Midbrain (tissue), 1 donor: ENCODE measurements at regions not wholly inside any gene's neighbourhood (a gene's known extent, or its start where the extent isn't known, plus 50 kb on each side); places are given as distances from the start of the nearest gene placed in this dataset.

Source experiments
- DNase-seq: peaks from one replicate; lab custom pipeline; 2025; lab: John Stamatoyannopoulos, UW

- no peak for DNase-seq
These were observed 63.2 kb upstream of the ELN start for GRCh38 chr7:73964786-73965185.

- no peak for DNase-seq
These were observed 61.7 kb upstream of the ELN start for GRCh38 chr7:73966062-73966940.

GRCh38 chr7:73966941-73967831 is 60.8 kb upstream of the ELN start:
- DNase-seq = no peak

- no peak for DNase-seq
These were observed 60.1 kb upstream of the ELN start for GRCh38 chr7:73967832-73968290.

- no peak for DNase-seq
These were observed 59.5 kb upstream of the ELN start for GRCh38 chr7:73968487-73968886.

GRCh38 chr7:73969991-73970390 is 58.0 kb upstream of the ELN start:
- no peak for DNase-seq

GRCh38 chr7:73970801-73971229 is 57.2 kb upstream of the ELN start:
- DNase-seq = no peak

- no peak for DNase-seq
These were observed 56.7 kb upstream of the ELN start for GRCh38 chr7:73971322-73971703.

- no peak for DNase-seq
These were observed 56.1 kb upstream of the ELN start for GRCh38 chr7:73971704-73972341.

- DNase-seq = no peak
These were observed 55.4 kb upstream of the ELN start for GRCh38 chr7:73972614-73973013.

- no peak for DNase-seq
These were observed 54.9 kb upstream of the ELN start for GRCh38 chr7:73973091-73973490.

GRCh38 chr7:73974101-73974947 is 53.6 kb upstream of the ELN start:
- no peak for DNase-seq

- DNase-seq = no peak
These were observed 52.7 kb upstream of the ELN start for GRCh38 chr7:73974948-73975926.

- DNase-seq = no peak
These were observed 51.0 kb upstream of the ELN start for GRCh38 chr7:73976761-73977618.

GRCh38 chr7:73977619-73978618 is 50.1 kb upstream of the ELN start:
- no peak for DNase-seq
